GM12878 (cell line): ENCODE measurements at regions not wholly inside any gene's neighbourhood (a gene's known extent, or its start where the extent isn't known, plus 50 kb on each side); places are given as distances from the start of the nearest gene placed in this dataset.
"Not testable (repeated sequence)": the region's sequence is repeated elsewhere in the genome, so short reads cannot be mapped to it uniquely, and the experiment has no call there.

Source experiments
- ATAC-seq: fragments of 200-7000 bp; cut with Tn5 transposase; 3 replicates; pipeline ENCODE4 v1.9.1; 2020; ENCODE audit warnings: mild to moderate bottlenecking, moderate library complexity
- BruUV-seq: library from RNA; stranded (reverse); fragments of 400-500 nt; replicated peaks from 2 replicates; lab custom pipeline; 2021; lab: Mats Ljungman, UMichigan
- CTCF ChIA-PET: fragments of 300-600 bp; sonication (Branson Sonifier 250); formaldehyde crosslinking; extraction: SDS; loops from one replicate; lab custom pipeline; 2021; ENCODE audit warnings: inconsistent platforms; lab: Yijun Ruan, JAX
- POLR2A ChIA-PET: fragments of 350-600 bp; formaldehyde crosslinking; extraction: SDS; loops from one replicate; lab custom pipeline; 2021; ENCODE audit warnings: inconsistent platforms; lab: Charles Lee
- RAD21 ChIA-PET: fragments of 300-600 bp; sonication (Branson Sonifier 250); formaldehyde crosslinking; loops from one replicate; lab custom pipeline; 2023; ENCODE audit warnings: antibody characterized with exemption; ENCODE audit not compliant: unreplicated experiment; lab: Charles Lee
- SMC1A ChIA-PET: fragments of 300-600 bp; sonication (Branson Sonifier 250); formaldehyde crosslinking; loops from one replicate; lab custom pipeline; 2023; ENCODE audit not compliant: unreplicated experiment, uncharacterized antibody; lab: Charles Lee
- DNase-seq: peaks from one replicate; pipeline ENCODE4 v3.0.0-alpha.2; 2011; ENCODE audit warnings: low read depth, low spot score
- FAIRE-seq: peaks from 3 replicates; lab custom pipeline; 2011; peaks lifted over from hg19 to GRCh38; lab: Jason Lieb, UNC
- H2AFZ ChIP-seq: 2 replicates; pipeline ENCODE4 v1.6.0; 2011; ENCODE audit warnings: low read depth, low read length, control low read depth; ENCODE audit not compliant: control insufficient read depth
- H3K27ac ChIP-seq: 2 replicates; pipeline ENCODE4 v1.5.1; 2011; ENCODE audit warnings: control low read depth; ENCODE audit not compliant: control insufficient read depth, insufficient read depth
- H3K27me3 ChIP-seq, 2 experiments: replicated peaks in 1 of 2; 2 replicates each; pipeline versions ENCODE4 v1.6.0 to v1.6.1; 2011; ENCODE audit warnings: low read length in 1 of 2; ENCODE audit not compliant: control insufficient read depth in 2 of 2, insufficient read depth in 2 of 2
- H3K36me3 ChIP-seq, 2 experiments: 2 replicates each; pipeline ENCODE4 v1.5.1; 2011; ENCODE audit warnings: low read length in 1 of 2; ENCODE audit not compliant: control insufficient read depth in 2 of 2, insufficient read depth in 2 of 2
- H3K4me1 ChIP-seq: 2 replicates; pipeline ENCODE4 v1.6.1; 2011; ENCODE audit warnings: mild to moderate bottlenecking, low read length, moderate library complexity, mixed read lengths; ENCODE audit not compliant: control insufficient read depth, insufficient read depth
- H3K4me2 ChIP-seq: 2 replicates; pipeline ENCODE4 v1.6.0; 2011; ENCODE audit warnings: control low read depth; ENCODE audit not compliant: control insufficient read depth, insufficient read depth
- H3K4me3 ChIP-seq: fragments of 200-600 bp; sonication (generic); 2 replicates; pipeline ENCODE4 v1.5.1; 2016
- H3K79me2 ChIP-seq: 2 replicates; pipeline ENCODE4 v1.6.0; 2011; ENCODE audit warnings: low read length; ENCODE audit not compliant: control insufficient read depth, insufficient read depth
- H3K9ac ChIP-seq: 2 replicates; pipeline ENCODE4 v1.8.0; 2011; ENCODE audit warnings: low read length, control low read depth, mixed read lengths; ENCODE audit not compliant: control insufficient read depth, insufficient read depth
- H3K9me3 ChIP-seq: replicated peaks from 3 replicates; pipeline ENCODE4 v1.5.1; 2011; ENCODE audit warnings: mild to moderate bottlenecking, low read length; ENCODE audit not compliant: control insufficient read depth, insufficient read depth
- H4K20me1 ChIP-seq: 2 replicates; pipeline ENCODE4 v1.6.0; 2011; ENCODE audit not compliant: control insufficient read depth, insufficient read depth
- IKZF1 ChIP-seq: fragments of 450-650 bp; conservative IDR thresholded peaks from 2 replicates; pipeline ENCODE4 v1.6.1; 2017; ENCODE audit warnings: antibody characterized with exemption, mild to moderate bottlenecking
- POLR2A ChIP-seq: IDR thresholded peaks from 2 replicates; pipeline ENCODE4 v1.6.1; 2011; ENCODE audit warnings: low read depth, mild to moderate bottlenecking, low read length
- SIN3A ChIP-seq: IDR thresholded peaks from 2 replicates; pipeline ENCODE4 v1.6.1; 2012; ENCODE audit warnings: low read depth, low read length, improper control_type of control experiment
- SMAD5 ChIP-seq: IDR thresholded peaks from 2 replicates; pipeline ENCODE4 v1.6.1; 2016; ENCODE audit warnings: antibody characterized with exemption, low read depth
- SRF ChIP-seq, 2 experiments: IDR thresholded peaks; 2 replicates each; pipeline ENCODE4 v1.6.1; 2011; ENCODE audit warnings: low read depth in 2 of 2, low read length in 2 of 2, mild to moderate bottlenecking in 1 of 2, moderate library complexity in 1 of 2
- TCF7 ChIP-seq: IDR thresholded peaks from 2 replicates; pipeline ENCODE4 v1.6.1; 2014; ENCODE audit warnings: antibody characterized with exemption, borderline replicate concordance
- WGBS: methylation state at CpG from one replicate; pipeline ENCODE4 v1.1.6; 2016; ENCODE audit warnings: low lambda C conversion rate; ENCODE audit not compliant: insufficient replicate concordance, insufficient coverage; ENCODE audit errors: missing lambda C conversion rate; 5-methylcytosine and 5-hydroxymethylcytosine counted together
- in situ Hi-C: fragments of 300-500 bp; cut with MboI; formaldehyde crosslinking; loops from 9 replicates; pipeline ENCODE4 v1.14.3; 2018; ENCODE audit warnings: mixed read lengths
- intact Hi-C: fragments of 100-400 bp; cut with micrococcal nuclease; formaldehyde crosslinking; loops from one replicate; pipeline ENCODE4 v1.14.2; 2022; ENCODE audit not compliant: unreplicated experiment
- TF ChIP-seq, protein P1 (sequence below): IDR thresholded peaks from 2 replicates; pipeline ENCODE4 v1.6.1; 2012; ENCODE audit warnings: improper control_type of control experiment, low read depth, low read length; ENCODE audit not compliant: insufficient replicate concordance

- POLR2A ChIA-PET: no interaction called here
- intact Hi-C loops (no loop called here), in situ Hi-C loops (no loop called here)
- Histone ChIP-seq H3K4me1 (no peaks in the 10 kb centered on the region), H3K79me2 (no peaks in the 10 kb centered on the region), H3K36me3 (no peaks in the 10 kb centered on the region), H3K9ac (no peak overlapping the region), H4K20me1 (no peaks in the 10 kb centered on the region), H3K4me2 (no peak overlapping the region), H3K27me3 (no peaks in the 10 kb centered on the region), H2AFZ (no peak overlapping the region), H3K4me3 (no peak overlapping the region), H3K9me3 (no peaks in the 10 kb centered on the region), H3K27ac (no peak overlapping the region)
- 49% methylated on average over 8 of the region's 8 CpGs for WGBS
- SMC1A ChIA-PET: no interaction called here
- no TSS peak for BruUV-seq
- RAD21 ChIA-PET: no interaction called here
- DNase-seq: no peak
- TF ChIP-seq POLR2A: no peak
- TF ChIP-seq SMAD5: no peak
- no peak for TF ChIP-seq IKZF1
- TF ChIP-seq, protein P1, sequence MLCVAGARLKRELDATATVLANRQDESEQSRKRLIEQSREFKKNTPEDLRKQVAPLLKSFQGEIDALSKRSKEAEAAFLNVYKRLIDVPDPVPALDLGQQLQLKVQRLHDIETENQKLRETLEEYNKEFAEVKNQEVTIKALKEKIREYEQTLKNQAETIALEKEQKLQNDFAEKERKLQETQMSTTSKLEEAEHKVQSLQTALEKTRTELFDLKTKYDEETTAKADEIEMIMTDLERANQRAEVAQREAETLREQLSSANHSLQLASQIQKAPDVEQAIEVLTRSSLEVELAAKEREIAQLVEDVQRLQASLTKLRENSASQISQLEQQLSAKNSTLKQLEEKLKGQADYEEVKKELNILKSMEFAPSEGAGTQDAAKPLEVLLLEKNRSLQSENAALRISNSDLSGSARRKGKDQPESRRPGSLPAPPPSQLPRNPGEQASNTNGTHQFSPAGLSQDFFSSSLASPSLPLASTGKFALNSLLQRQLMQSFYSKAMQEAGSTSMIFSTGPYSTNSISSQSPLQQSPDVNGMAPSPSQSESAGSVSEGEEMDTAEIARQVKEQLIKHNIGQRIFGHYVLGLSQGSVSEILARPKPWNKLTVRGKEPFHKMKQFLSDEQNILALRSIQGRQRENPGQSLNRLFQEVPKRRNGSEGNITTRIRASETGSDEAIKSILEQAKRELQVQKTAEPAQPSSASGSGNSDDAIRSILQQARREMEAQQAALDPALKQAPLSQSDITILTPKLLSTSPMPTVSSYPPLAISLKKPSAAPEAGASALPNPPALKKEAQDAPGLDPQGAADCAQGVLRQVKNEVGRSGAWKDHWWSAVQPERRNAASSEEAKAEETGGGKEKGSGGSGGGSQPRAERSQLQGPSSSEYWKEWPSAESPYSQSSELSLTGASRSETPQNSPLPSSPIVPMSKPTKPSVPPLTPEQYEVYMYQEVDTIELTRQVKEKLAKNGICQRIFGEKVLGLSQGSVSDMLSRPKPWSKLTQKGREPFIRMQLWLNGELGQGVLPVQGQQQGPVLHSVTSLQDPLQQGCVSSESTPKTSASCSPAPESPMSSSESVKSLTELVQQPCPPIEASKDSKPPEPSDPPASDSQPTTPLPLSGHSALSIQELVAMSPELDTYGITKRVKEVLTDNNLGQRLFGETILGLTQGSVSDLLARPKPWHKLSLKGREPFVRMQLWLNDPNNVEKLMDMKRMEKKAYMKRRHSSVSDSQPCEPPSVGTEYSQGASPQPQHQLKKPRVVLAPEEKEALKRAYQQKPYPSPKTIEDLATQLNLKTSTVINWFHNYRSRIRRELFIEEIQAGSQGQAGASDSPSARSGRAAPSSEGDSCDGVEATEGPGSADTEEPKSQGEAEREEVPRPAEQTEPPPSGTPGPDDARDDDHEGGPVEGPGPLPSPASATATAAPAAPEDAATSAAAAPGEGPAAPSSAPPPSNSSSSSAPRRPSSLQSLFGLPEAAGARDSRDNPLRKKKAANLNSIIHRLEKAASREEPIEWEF: no peak
- TF ChIP-seq SIN3A: no peak
- no peak for TF ChIP-seq SRF (IDR thresholded peaks at IDR 0.05; ENCODE audit: low read depth in 2 of 2, low read length in 2 of 2)
- TF ChIP-seq TCF7: no peak
- ATAC-seq: no peak
- no peak for FAIRE-seq
- CTCF ChIA-PET: no interaction called here
Observed at GRCh38 chr14:49033131-49033530, 553.0 kb downstream of the RPS29 start.

GRCh38 chr14:49031710-49032109 lies 554.5 kb downstream of the RPS29 start:
- H3K9ac ChIP-seq, FAIRE-seq, CTCF ChIA-PET: not testable (repeated sequence)

More at GRCh38 chr14:49031710-49032109, 554.5 kb downstream of the RPS29 start:
- DNase-seq, H3K27me3 ChIP-seq, RAD21 ChIA-PET, H3K79me2 ChIP-seq, H3K9me3 ChIP-seq, H3K4me2 ChIP-seq, H2AFZ ChIP-seq, H3K4me3 ChIP-seq, intact Hi-C loops, POLR2A ChIA-PET, in situ Hi-C loops, H3K36me3 ChIP-seq, H3K4me1 ChIP-seq, ATAC-seq, BruUV-seq, H3K27ac ChIP-seq, H4K20me1 ChIP-seq, SMC1A ChIA-PET: not testable (repeated sequence)
- WGBS: 7% methylated on average over 6 of the region's 6 CpGs
